Mesothelial cell of epicardium (in vitro differentiated cells): ENCODE measurements at regions not wholly inside any gene's neighbourhood (a gene's known extent, or its start where the extent isn't known, plus 50 kb on each side); places are given as distances from the start of the nearest gene placed in this dataset.

Experiments used
- DNase-seq, 2 experiments: peaks; one replicate each; pipeline ENCODE4 v3.0.0; 2021; ENCODE audit warnings: low spot score in 2 of 2; ENCODE audit not compliant: unreplicated experiment in 2 of 2
- H3K27ac Mint-ChIP-seq: 2 replicates; pipeline ENCODE4 v1.8.0; 2021; ENCODE audit warnings: mixed read lengths
- H3K27me3 Mint-ChIP-seq: 2 replicates; pipeline ENCODE4 v1.8.0; 2021; ENCODE audit warnings: low read depth, mixed read lengths
- H3K36me3 Mint-ChIP-seq: 2 replicates; pipeline ENCODE4 v1.8.0; 2021; ENCODE audit warnings: mixed read lengths
- H3K4me1 Mint-ChIP-seq: 2 replicates; pipeline ENCODE4 v1.8.0; 2021; ENCODE audit warnings: mixed read lengths
- H3K4me3 Mint-ChIP-seq: 2 replicates; pipeline ENCODE4 v1.8.0; 2021; ENCODE audit warnings: mild to moderate bottlenecking, moderate library complexity, mixed read lengths
- H3K9me3 Mint-ChIP-seq: 2 replicates; pipeline ENCODE4 v1.8.0; 2021; ENCODE audit warnings: mixed read lengths
- TF ChIP-seq, protein P1 (sequence below): fragments of 200-600 bp; sonication (generic); IDR thresholded peaks from one replicate; pipeline ENCODE4 v1.5.0; 2021; ENCODE audit warnings: antibody characterized with exemption; ENCODE audit not compliant: unreplicated experiment

DNA sequence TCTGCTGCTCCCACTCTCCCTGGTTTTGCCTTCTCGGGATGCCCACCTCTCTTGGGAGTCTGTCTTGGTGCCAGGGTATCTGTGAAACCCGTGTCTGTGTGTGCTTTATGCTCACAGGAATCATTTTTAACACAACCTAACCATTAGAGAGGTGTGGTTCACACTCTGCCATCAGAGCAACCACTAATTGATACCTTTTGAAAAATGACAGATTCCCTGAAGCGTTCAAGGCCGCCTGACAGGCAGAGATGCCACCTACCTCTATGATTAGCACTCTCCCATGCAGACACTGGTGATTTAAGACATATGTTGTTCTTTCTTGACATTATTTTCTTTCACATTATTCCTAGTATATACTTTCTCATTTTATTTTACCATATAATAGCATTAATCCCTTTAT, 207.3 kb upstream of the SGCD start:
- no peak for DNase-seq
- no peak overlapping the region for H3K27ac Mint-ChIP-seq
- no peak overlapping the region for H3K4me3 Mint-ChIP-seq
- peaks cover 5% of the 10 kb centered on the region for H3K27me3 Mint-ChIP-seq
- TF ChIP-seq, protein P1, sequence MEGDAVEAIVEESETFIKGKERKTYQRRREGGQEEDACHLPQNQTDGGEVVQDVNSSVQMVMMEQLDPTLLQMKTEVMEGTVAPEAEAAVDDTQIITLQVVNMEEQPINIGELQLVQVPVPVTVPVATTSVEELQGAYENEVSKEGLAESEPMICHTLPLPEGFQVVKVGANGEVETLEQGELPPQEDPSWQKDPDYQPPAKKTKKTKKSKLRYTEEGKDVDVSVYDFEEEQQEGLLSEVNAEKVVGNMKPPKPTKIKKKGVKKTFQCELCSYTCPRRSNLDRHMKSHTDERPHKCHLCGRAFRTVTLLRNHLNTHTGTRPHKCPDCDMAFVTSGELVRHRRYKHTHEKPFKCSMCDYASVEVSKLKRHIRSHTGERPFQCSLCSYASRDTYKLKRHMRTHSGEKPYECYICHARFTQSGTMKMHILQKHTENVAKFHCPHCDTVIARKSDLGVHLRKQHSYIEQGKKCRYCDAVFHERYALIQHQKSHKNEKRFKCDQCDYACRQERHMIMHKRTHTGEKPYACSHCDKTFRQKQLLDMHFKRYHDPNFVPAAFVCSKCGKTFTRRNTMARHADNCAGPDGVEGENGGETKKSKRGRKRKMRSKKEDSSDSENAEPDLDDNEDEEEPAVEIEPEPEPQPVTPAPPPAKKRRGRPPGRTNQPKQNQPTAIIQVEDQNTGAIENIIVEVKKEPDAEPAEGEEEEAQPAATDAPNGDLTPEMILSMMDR, result no peak
- no peaks in the 10 kb centered on the region for H3K9me3 Mint-ChIP-seq
- peaks cover 3% of the 10 kb centered on the region for H3K4me1 Mint-ChIP-seq
- H3K36me3 Mint-ChIP-seq, result no peaks in the 10 kb centered on the region

DNA sequence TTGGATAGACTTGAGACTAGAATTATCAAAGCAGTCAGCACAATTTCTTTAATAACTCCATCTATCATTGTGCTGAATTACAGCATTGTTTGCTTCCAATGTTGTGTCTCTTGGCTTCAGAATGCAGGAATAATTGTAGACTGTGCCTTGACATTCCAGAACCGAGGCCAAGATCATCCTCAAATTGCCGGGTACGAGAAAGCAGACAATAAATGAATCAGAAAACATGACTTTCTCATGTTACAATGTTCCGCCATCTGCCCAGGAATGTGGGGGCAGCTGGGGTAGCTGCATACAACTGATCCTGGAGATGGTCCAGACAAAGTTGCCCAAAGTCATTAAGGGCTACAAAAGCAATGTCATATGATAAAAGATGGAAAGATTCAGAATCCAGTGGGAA, 206.2 kb upstream of the SGCD start:
- no peaks in the 10 kb centered on the region for H3K9me3 Mint-ChIP-seq
- peaks cover 3% of the 10 kb centered on the region for H3K4me1 Mint-ChIP-seq
- H3K4me3 Mint-ChIP-seq, result no peak overlapping the region
- peak overlapping the region; percentile 64 for H3K27ac Mint-ChIP-seq
- H3K27me3 Mint-ChIP-seq, result peaks cover 5% of the 10 kb centered on the region
- TF ChIP-seq, protein P1, result no peak
- no peak for DNase-seq
- H3K36me3 Mint-ChIP-seq, result no peaks in the 10 kb centered on the region

DNA sequence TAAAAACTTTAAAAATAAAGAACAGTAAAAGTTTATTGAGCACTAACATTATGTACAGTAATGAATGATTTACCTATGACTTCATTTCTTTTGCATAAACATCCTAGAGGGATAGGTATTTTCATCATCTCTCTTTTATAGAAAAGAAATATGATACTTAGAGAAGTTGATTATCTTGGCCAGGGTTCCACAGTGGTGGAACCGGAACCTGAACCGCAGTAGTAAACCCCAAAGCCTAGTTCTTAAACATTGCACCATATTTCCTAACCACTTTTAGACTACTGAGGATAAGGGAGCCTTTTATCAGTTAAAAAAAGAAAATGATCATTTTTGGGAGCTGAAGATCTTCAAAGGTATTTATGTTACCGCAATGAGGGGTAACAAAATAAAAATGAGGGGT, 205.7 kb upstream of the SGCD start:
- H3K36me3 Mint-ChIP-seq, result no peaks in the 10 kb centered on the region
- peaks cover 5% of the 10 kb centered on the region for H3K27me3 Mint-ChIP-seq
- no peak overlapping the region for H3K4me3 Mint-ChIP-seq
- DNase-seq, result no peak
- no peaks in the 10 kb centered on the region for H3K9me3 Mint-ChIP-seq
- TF ChIP-seq, protein P1, result no peak
- H3K27ac Mint-ChIP-seq, result no peak overlapping the region
- peaks cover 3% of the 10 kb centered on the region for H3K4me1 Mint-ChIP-seq

DNA sequence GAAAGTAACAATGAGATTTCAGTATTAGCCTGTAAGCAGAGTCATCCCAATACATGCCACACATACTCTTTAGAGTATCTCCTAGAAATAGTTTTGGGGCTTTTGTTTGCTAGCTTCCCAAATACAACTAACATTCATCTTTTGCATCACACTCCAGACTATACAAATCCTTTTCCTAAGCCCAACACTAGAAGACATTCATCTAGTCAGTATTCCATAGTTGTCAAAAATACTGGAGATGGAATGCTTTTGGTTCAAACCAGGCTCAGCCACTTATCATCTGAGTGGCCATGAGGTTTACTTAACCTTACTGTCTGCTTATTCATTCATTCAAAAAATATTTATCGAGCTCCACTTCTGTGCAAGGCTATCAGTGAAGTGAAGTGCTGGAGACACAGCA, 205.1 kb upstream of the SGCD start:
- DNase-seq, result no peak
- no peak overlapping the region for H3K4me3 Mint-ChIP-seq
- peaks cover 3% of the 10 kb centered on the region for H3K4me1 Mint-ChIP-seq
- no peaks in the 10 kb centered on the region for H3K36me3 Mint-ChIP-seq
- TF ChIP-seq, protein P1, result no peak
- H3K9me3 Mint-ChIP-seq, result no peaks in the 10 kb centered on the region
- peaks cover 5% of the 10 kb centered on the region for H3K27me3 Mint-ChIP-seq
- no peak overlapping the region for H3K27ac Mint-ChIP-seq

DNA sequence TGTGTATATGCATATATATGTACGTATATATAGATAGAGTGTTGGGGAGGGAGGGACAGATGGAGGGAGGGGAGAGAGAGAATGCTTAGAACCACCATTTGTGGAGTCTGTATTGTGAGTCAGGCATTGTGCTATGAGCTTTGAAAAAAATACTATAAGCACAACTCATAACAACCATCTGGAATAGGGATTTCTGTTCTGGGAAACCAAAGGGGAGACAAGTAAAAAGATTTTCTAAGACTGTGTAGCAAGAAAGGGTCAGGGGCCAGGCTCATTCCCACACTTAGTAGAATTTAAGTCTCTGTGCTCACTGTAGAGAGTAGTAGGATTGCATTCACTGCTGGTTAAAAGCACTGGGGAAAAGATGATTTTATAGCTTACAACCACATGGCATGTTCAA, 202.3 kb upstream of the SGCD start:
- Mint-ChIP-seq H3K9me3 (no peaks in the 10 kb centered on the region), H3K4me3 (no peak overlapping the region), H3K27ac (no peak overlapping the region), H3K27me3 (peaks cover 2% of the 10 kb centered on the region), H3K4me1 (peaks cover 3% of the 10 kb centered on the region), H3K36me3 (no peaks in the 10 kb centered on the region)
- DNase-seq, result no peak
- TF ChIP-seq, protein P1, result no peak

DNA sequence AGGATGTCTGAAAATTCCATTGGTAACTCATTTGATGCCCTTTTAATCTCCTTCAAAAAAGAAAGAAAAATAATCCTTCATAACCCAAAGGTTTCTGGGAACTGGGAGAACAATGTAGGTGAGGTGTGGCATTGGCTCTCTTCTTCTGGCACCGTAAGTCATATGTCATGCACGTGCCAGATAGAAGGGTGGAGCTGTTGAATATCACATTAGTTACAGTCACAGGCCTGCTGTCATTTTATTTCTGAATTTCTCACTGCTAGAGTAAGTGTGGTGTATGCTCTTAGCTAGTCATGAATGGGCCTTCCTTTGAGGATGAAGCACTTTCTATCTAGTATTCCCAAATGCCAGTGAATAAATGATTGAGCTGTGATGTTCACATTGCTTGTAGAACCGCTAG, 201.8 kb upstream of the SGCD start:
- no peak for DNase-seq
- H3K9me3 Mint-ChIP-seq, result no peaks in the 10 kb centered on the region
- peaks cover 3% of the 10 kb centered on the region for H3K4me1 Mint-ChIP-seq
- no peaks in the 10 kb centered on the region for H3K36me3 Mint-ChIP-seq
- H3K27me3 Mint-ChIP-seq, result peaks cover 2% of the 10 kb centered on the region
- H3K27ac Mint-ChIP-seq, result no peak overlapping the region
- TF ChIP-seq, protein P1, result no peak
- no peak overlapping the region for H3K4me3 Mint-ChIP-seq
